ENCODE measurements at regions not wholly inside any gene's neighbourhood (a gene's known extent, or its start where the extent isn't known, plus 50 kb on each side); places are given as distances from the start of the nearest gene placed in this dataset.

GRCh38 chr18:28382215-28382879 is 205.4 kb upstream of the CDH2 start:
- intact Hi-C loops (cut with micrococcal nuclease) = no loop called here

- intact Hi-C loops (cut with micrococcal nuclease) = no loop called here
Measured at GRCh38 chr18:28372186-28372585, 195.3 kb upstream of the CDH2 start.

DNA sequence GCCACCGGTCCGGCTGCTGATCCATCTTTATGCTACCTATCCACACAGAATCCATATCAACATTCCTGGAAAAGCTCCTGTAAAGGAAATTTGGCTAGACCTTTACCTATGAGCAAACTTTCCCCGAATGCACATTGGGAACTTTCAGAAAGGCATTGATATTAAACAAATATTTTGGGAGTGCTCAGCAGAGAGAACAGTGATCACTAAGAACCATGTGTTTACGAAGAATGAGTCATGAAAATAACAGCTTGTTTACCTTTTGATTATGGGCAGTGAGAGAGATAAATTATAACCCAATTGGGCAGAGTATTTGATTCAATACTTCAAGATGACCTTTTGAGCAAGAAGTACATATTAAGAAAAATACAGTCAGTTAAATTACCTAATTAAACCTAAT is 189.7 kb upstream of the CDH2 start:
- intact Hi-C loops (cut with micrococcal nuclease) = no loop called here

- intact Hi-C loops (cut with micrococcal nuclease) = no loop called here
Measured at GRCh38 chr18:28365411-28365831, 188.5 kb upstream of the CDH2 start.

DNA sequence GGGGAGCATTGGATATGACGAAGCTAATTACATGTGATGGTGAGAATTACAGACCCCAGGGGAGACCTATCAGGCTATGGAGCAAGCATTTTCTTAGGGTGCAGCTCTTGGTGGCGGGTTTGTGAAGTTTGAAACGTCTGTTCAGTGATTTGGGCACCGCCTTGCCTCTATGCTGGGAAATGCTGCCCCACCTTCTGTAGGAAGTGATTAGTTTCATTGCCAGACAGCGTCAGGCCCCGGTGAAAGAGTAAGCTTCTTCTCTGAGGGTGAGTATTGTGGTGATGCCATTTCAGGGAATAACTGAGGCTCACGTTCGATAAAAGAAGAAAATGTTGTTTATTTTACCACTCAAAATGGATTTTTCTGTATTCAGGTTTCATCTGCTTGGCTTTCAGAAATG is 186.2 kb upstream of the CDH2 start:
- intact Hi-C loops (cut with micrococcal nuclease) = no loop called here

DNA sequence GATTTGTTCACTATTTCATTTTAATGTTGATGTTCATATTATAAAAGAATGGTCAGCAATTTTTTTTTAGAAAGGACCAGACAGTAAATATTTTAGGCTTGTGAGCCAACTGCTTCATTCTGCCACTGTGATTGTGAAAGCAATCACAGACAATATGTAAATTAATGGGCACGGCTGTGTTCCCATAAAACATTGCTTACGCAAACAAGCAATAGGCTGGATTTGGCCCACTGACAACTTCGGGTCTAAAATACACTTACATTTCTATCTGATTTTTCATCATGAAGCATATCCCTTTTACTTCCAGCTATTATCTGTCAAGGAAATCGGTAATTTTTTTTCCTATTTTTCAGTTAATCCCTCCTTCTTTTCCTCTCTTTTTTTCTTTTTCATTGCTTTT is 182.2 kb upstream of the CDH2 start:
- intact Hi-C loops (cut with micrococcal nuclease) = no loop called here

GRCh38 chr18:28357766-28358401 is 181.0 kb upstream of the CDH2 start:
- intact Hi-C loops (cut with micrococcal nuclease) = no loop called here

DNA sequence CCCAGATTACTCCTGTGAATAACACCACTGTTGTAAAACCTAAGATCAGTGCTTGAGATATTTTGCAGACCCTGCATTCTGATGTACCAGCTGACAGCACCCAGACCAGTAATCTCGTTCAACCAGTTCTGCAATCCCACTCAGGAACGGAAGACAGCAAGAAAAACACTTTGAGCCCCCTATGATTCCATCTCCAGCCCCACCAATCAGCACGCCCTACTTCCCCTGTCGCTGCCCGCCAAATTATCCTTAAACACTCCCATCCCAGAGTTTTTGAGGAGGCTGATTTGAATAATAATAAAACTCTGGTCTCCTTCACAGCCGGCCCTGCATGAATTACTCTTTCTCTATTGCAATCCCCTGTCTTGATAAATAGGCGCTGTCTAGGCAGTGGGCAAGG is 173.9 kb upstream of the CDH2 start:
- intact Hi-C loops (cut with micrococcal nuclease) = no loop called here

DNA sequence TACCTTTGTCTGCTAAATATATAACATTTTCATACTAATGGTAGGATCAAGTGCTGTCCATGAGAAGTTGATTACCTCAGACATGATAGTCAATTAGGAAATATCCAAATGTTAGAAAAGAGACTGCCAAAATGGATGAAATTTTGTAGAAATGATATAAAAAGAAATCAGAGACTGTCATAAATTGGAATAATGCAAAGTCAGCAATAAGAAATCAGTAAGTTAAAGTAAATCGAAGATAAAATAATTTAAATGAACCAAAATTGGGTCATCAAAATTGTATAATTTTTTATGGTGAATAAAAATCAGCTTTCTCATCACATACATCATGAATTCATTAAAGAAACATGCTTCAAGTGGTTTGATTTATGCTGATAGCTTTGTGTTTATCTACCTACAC is 165.3 kb upstream of the CDH2 start:
- intact Hi-C loops (cut with micrococcal nuclease) = no loop called here

GRCh38 chr18:28338316-28338715 is 161.4 kb upstream of the CDH2 start:
- intact Hi-C loops (cut with micrococcal nuclease) = no loop called here

DNA sequence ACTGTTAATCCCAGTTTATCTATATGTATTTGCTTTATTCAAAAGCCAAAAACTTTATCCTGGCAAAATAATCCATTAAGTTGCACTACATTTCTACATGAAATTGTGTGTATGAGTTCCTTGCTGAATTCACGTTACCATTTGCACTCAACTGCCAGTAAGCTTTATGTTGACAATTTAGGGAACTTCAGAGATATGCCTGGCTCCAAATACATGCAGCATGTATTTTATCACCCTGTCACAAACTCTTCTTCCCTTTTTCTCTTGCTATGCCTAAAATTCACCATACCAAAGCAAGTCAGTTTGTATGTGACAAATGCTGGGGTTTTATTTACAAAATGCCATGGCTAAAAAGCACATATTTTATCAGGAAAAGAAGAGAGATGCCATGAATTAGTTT is 157.6 kb upstream of the CDH2 start:
- intact Hi-C loops (cut with micrococcal nuclease) = no loop called here

DNA sequence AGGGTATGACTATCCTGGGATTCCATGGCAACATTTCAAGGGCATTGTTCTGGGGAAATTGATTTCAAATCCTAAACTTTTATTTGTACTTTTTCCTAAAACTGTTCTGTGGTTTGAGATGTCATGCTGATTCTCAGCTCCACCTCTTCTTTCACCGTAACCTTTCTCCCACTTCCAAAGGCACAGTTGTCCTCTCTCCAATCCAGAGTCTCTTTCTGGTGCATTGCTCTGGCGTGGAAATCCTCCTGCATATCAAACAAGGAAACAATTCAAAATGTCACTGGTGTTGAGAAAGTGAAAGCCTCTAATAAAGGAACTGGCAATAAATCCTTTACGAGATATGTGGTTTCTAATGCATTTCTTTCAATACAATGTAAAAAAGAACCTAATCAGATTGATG is 155.1 kb upstream of the CDH2 start:
- intact Hi-C loops (cut with micrococcal nuclease) = no loop called here

GRCh38 chr18:28331551-28331950 is 154.6 kb upstream of the CDH2 start:
- intact Hi-C loops (cut with micrococcal nuclease) = no loop called here

DNA sequence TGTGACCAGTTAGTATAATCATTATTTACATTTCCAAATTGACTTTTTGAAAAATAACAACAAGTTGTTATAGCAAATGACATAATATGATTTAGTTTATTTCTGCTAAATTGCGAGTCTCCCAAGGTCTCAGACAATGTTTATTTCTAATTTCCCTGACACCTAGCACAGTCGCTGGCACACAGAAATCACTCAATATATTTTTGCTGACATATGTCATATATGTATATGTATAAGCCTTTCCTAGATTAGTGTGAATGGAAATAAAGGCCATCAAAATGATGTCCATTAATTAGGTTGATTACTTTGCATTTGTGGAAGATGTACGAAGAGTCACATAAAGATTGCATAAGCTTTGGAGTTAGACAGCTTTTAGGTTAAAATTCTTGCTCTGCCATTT is 136.7 kb upstream of the CDH2 start:
- intact Hi-C loops (cut with micrococcal nuclease) = no loop called here

DNA sequence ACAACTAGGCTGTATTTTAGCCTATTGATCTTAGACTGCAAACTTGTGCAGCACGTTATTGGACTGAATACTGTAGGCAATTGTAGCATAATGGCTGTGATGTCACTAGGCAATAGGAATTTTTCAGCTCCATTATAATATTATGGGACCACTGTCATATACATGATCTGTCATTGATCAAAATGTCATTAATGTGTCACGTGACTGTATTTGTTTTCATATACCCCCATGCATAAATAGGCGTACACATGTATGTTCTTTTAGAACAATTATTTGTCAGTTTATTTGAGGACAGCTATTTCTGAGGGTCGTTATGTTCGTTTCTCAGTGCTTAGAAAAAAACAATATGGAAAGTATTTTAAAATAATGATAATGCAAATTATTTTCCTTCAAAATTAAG is 111.9 kb upstream of the CDH2 start:
- intact Hi-C loops (cut with micrococcal nuclease) = no loop called here

- intact Hi-C loops (cut with micrococcal nuclease) = no loop called here
Measured at GRCh38 chr18:28287146-28287545, 110.2 kb upstream of the CDH2 start.

DNA sequence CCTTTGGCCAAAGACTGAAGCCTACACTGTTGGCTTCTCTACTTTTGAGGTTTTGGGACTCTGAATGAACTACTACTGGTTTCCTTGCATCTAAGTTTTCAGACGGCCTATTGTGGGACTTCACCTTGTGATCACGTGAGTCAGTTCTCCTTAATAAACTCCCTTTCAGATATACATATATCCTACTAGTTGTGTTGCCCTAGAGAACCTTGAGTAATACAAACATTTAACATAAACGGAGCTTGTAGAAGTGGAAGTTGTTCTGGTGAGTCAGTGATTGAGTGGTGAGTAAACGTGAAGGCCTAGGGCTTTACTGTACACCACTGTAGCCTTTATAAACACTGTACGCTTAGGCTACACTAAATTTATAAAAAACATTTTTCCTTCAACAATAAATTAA is 107.2 kb upstream of the CDH2 start:
- intact Hi-C loops (cut with micrococcal nuclease) = no loop called here

GRCh38 chr18:28281400-28281799 is 104.5 kb upstream of the CDH2 start:
- intact Hi-C loops (cut with micrococcal nuclease) = no loop called here

- intact Hi-C loops (cut with micrococcal nuclease) = no loop called here
Measured at GRCh38 chr18:28269750-28270149, 92.8 kb upstream of the CDH2 start.

DNA sequence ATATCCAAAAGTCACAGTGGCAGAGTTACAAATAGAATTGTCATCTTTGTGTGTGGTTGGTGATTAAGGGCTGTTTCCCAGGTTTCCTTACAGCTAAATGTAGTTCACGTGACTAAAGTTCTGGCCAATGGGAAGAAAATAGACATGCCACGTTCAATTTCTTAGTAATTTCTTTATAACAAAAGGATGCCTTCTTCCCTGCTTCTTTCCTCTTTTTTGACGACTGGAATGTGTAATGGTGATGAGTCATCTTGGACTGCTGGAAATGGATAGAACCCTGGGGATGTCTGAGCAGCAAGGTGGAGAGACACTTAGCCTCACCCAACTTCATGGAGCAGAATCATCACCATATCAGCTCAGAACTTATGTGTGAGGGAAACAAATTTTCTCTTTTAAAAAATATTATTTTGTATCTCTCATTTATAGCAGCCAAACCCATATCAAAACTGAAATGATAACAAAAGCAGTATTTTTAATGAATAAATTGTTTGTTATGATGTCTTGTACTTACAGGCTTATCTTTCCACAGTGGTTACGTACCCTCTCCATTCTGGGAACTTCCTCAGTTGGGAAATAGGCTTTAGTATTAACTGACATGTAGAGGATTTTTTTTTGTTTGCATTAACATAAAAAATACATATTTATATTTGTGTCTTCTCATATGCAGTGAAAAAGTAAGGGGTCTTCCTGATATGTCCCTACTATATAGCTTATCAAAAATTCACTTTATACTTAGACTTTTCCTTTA is 91.1 kb upstream of the CDH2 start:
- intact Hi-C loops (cut with micrococcal nuclease) = no loop called here

DNA sequence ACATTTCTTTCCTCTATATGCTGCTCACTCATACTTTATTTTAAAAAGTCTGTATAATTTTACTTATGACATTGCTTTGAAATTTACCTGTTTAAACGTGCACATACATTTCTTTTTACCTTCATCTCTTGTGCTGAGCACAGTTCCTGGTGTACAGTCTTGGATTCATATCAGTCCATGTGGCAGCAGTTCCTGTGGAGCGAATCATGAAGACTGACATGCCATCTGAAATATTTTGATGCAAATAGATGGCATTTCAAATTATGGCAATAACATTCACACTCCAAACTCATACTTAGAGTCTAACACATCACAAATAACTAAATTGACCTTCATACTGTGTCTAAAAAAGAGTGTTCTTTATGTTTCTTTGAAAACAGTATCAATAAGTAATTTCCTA is 90.3 kb upstream of the CDH2 start:
- intact Hi-C loops (cut with micrococcal nuclease) = no loop called here

DNA sequence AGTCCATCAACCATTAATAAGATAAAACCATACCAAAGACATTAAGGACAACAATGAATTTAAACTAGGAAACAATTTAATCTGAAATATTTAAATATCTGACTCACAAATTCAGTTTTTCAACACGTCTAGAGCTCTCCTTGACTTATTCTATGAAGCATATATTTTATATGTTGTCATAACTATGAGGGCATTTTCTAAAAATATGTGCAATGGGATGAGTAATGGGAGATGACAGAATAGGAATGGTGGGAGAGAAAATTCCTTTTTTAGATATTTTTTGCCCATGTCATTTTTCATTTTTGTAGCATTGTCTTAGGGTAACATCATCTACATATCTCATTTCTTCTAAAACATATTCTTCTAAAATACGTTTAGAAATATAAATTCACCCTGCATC is 79.2 kb upstream of the CDH2 start:
- intact Hi-C loops (cut with micrococcal nuclease) = no loop called here

- intact Hi-C loops (cut with micrococcal nuclease) = no loop called here
Measured at GRCh38 chr18:28248653-28249052, 71.7 kb upstream of the CDH2 start.

Data from T-helper 2 cell treated with Interferon-gamma antibody and Interleukin-4, amounts not matched to agents 100 ng/mL and 5 ng/mL, for 36 hours (primary cell).